ENCODE measurements at regions not wholly inside any gene's neighbourhood (a gene's known extent, or its start where the extent isn't known, plus 50 kb on each side); places are given as distances from the start of the nearest gene placed in this dataset.

- no peak overlapping the region for H3K27ac ChIP-seq
- H3K4me3 ChIP-seq = no peak overlapping the region
- WGBS (ENCODE audit: low lambda C conversion rate, missing lambda C conversion rate) = 80% methylated on average over 2 of the region's 2 CpGs
- no peaks in the 10 kb centered on the region for H3K9me3 ChIP-seq (ENCODE audit: low read depth)
- no peak overlapping the region for H3K4me2 ChIP-seq
- H2AFZ ChIP-seq = no peak overlapping the region
- H4K20me1 ChIP-seq (ENCODE audit: insufficient read depth, poor library complexity, severe bottlenecking) = no peaks in the 10 kb centered on the region
- no peak for DNase-seq (ENCODE audit: low spot score)
- TF ChIP-seq EZH2 (IDR thresholded peaks at IDR 0.05; ENCODE audit: borderline replicate concordance) (no peak), CTCF (IDR thresholded peaks at IDR 0.05; ENCODE audit: poor library complexity) (no peak), EZH2phosphoT487 (IDR thresholded peaks at IDR 0.05; ENCODE audit: low read depth, severe bottlenecking, unreplicated experiment) (no peak)
- H3K27me3 ChIP-seq = no peaks in the 10 kb centered on the region
- H3K4me1 ChIP-seq (ENCODE audit: insufficient read depth) = no peaks in the 10 kb centered on the region
- no peaks in the 10 kb centered on the region for H3K9me2 ChIP-seq (replicated peaks; ENCODE audit: insufficient read depth)
- no peaks in the 10 kb centered on the region for H3K79me2 ChIP-seq
- H3K36me3 ChIP-seq (replicated peaks; ENCODE audit: insufficient read depth, low read depth) = no peaks in the 10 kb centered on the region
Observed at GRCh38 chr20:17158701-17159100, 68.1 kb upstream of the PCSK2 start.

- TF ChIP-seq EZH2 (IDR thresholded peaks at IDR 0.05; ENCODE audit: borderline replicate concordance) (no peak), EZH2phosphoT487 (IDR thresholded peaks at IDR 0.05; ENCODE audit: low read depth, severe bottlenecking, unreplicated experiment) (no peak), CTCF (IDR thresholded peaks at IDR 0.05; ENCODE audit: poor library complexity) (no peak)
- H2AFZ ChIP-seq = no peak overlapping the region
- H4K20me1 ChIP-seq (ENCODE audit: insufficient read depth, poor library complexity, severe bottlenecking) = no peaks in the 10 kb centered on the region
- H3K79me2 ChIP-seq = no peaks in the 10 kb centered on the region
- H3K27ac ChIP-seq = no peak overlapping the region
- H3K27me3 ChIP-seq = no peaks in the 10 kb centered on the region
- peaks cover 4% of the 10 kb centered on the region for H3K4me1 ChIP-seq (ENCODE audit: insufficient read depth)
- 45% methylated on average over 6 of the region's 6 CpGs for WGBS (ENCODE audit: low lambda C conversion rate, missing lambda C conversion rate)
- no peaks in the 10 kb centered on the region for H3K9me3 ChIP-seq (ENCODE audit: low read depth)
- H3K9me2 ChIP-seq (replicated peaks; ENCODE audit: insufficient read depth) = no peaks in the 10 kb centered on the region
- no peaks in the 10 kb centered on the region for H3K36me3 ChIP-seq (replicated peaks; ENCODE audit: insufficient read depth, low read depth)
- no peak overlapping the region for H3K4me2 ChIP-seq
- H3K4me3 ChIP-seq = no peak overlapping the region
- no peak for DNase-seq (ENCODE audit: low spot score)
Observed at GRCh38 chr20:17161673-17162481, 65.0 kb upstream of the PCSK2 start.

- H3K4me2 ChIP-seq = no peak overlapping the region
- H3K9me2 ChIP-seq (replicated peaks; ENCODE audit: insufficient read depth) = no peaks in the 10 kb centered on the region
- H3K4me1 ChIP-seq (ENCODE audit: insufficient read depth) = peaks cover 4% of the 10 kb centered on the region
- H3K9me3 ChIP-seq (ENCODE audit: low read depth) = no peaks in the 10 kb centered on the region
- no peak overlapping the region for H3K4me3 ChIP-seq
- no peaks in the 10 kb centered on the region for H4K20me1 ChIP-seq (ENCODE audit: insufficient read depth, poor library complexity, severe bottlenecking)
- no peak overlapping the region for H2AFZ ChIP-seq
- 79% methylated on average over 4 of the region's 4 CpGs for WGBS (ENCODE audit: low lambda C conversion rate, missing lambda C conversion rate)
- no peaks in the 10 kb centered on the region for H3K36me3 ChIP-seq (replicated peaks; ENCODE audit: insufficient read depth, low read depth)
- no peak overlapping the region for H3K27ac ChIP-seq
- no peak for DNase-seq (ENCODE audit: low spot score)
- no peak for TF ChIP-seq EZH2phosphoT487 (IDR thresholded peaks at IDR 0.05; ENCODE audit: low read depth, severe bottlenecking, unreplicated experiment)
- no peak for TF ChIP-seq CTCF (IDR thresholded peaks at IDR 0.05; ENCODE audit: poor library complexity)
- no peak for TF ChIP-seq EZH2 (IDR thresholded peaks at IDR 0.05; ENCODE audit: borderline replicate concordance)
- no peaks in the 10 kb centered on the region for H3K27me3 ChIP-seq
- H3K79me2 ChIP-seq = no peaks in the 10 kb centered on the region
Observed at GRCh38 chr20:17168026-17168612, 58.7 kb upstream of the PCSK2 start.

Measured in hepatocyte (in vitro differentiated cells).